ENCODE measurements at regions not wholly inside any gene's neighbourhood (a gene's known extent, or its start where the extent isn't known, plus 50 kb on each side); places are given as distances from the start of the nearest gene placed in this dataset.

- peak; percentile 72 for DNase-seq
Observed at GRCh38 chr14:76924371-76925096, 98.3 kb downstream of the LRRC74A start.

- DNase-seq = no peak
Observed at GRCh38 chr14:76923431-76924370, 97.5 kb downstream of the LRRC74A start.

DNA sequence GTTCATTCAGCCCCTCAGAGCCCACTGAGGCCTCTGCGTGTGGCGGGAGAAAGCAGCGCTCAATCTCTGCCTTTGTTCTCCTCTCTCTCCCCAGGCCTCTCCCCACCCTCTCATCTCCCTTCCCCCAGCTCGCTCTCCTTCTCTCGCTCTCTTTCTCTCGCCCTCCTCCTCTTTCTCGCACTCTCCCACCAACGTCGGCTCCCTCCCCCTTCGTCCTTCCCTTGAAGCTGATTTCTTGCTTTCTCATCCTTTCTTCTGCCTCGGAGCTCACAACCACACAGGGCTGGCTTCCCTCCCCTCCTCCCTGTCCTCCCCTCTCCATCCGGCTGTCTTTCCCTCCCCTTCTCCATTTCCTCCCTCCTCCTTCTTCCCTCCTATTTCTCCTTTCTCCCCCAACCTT, 96.4 kb downstream of the LRRC74A start:
- peak; percentile 74 for DNase-seq

DNA sequence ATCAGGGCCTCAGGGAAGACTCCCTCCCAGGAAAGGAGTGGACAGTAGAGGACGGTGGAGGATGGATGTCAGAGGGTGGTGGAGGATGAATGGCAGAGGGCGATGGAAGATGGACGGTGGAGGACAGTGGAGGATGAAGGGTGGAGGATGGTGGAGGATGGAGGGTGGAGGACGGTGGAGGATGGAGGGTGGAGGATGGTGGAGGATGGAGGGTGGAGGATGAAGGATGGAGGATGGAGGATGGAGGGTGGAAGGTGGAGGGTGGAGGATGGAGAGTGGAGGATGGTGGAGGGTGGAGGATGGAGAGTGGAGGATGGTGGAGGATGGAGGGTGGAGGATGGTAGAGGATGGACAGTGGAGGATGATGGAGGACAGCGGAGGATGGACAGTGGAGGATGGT, 95.9 kb downstream of the LRRC74A start:
- no peak for DNase-seq

GRCh38 chr14:76921088-76921399, 94.8 kb downstream of the LRRC74A start:
- no peak for DNase-seq

GRCh38 chr14:76920331-76921087, 94.3 kb downstream of the LRRC74A start:
- DNase-seq = no peak

- peak; percentile 66 for DNase-seq
Observed at GRCh38 chr14:76919431-76920330, 93.5 kb downstream of the LRRC74A start.
